ENCODE measurements at regions not wholly inside any gene's neighbourhood (a gene's known extent, or its start where the extent isn't known, plus 50 kb on each side); places are given as distances from the start of the nearest gene placed in this dataset.

- TF ChIP-seq CTCF (IDR thresholded peaks at IDR 0.05; ENCODE audit: low read length, missing control alignments): no peak
- peak; percentile 39 for DNase-seq (ENCODE audit: low read depth)
- no peak overlapping the region for H3K4me3 ChIP-seq (replicated peaks; ENCODE audit: low read depth, low read length)
Observed at GRCh38 chr1:72827278-72827677, 544.9 kb upstream of the NEGR1 start.

- no peak for DNase-seq (ENCODE audit: low read depth)
- H3K4me3 ChIP-seq (replicated peaks; ENCODE audit: low read depth, low read length): no peak overlapping the region
- TF ChIP-seq CTCF (IDR thresholded peaks at IDR 0.05; ENCODE audit: low read length, missing control alignments): no peak
Observed at GRCh38 chr1:72804541-72804940, 522.2 kb upstream of the NEGR1 start.

- TF ChIP-seq CTCF (IDR thresholded peaks at IDR 0.05; ENCODE audit: low read length, missing control alignments): no peak
- H3K4me3 ChIP-seq (replicated peaks; ENCODE audit: low read depth, low read length): no peak overlapping the region
- no peak for DNase-seq (ENCODE audit: low read depth)
Observed at GRCh38 chr1:72781038-72781437, 498.7 kb upstream of the NEGR1 start.

- no peak for DNase-seq (ENCODE audit: low read depth)
- no peak for TF ChIP-seq CTCF (IDR thresholded peaks at IDR 0.05; ENCODE audit: low read length, missing control alignments)
- no peak overlapping the region for H3K4me3 ChIP-seq (replicated peaks; ENCODE audit: low read depth, low read length)
Observed at GRCh38 chr1:72780212-72780611, 497.9 kb upstream of the NEGR1 start.

GRCh38 chr1:72777918-72778317 is 495.6 kb upstream of the NEGR1 start:
- no peak for TF ChIP-seq CTCF (IDR thresholded peaks at IDR 0.05; ENCODE audit: low read length, missing control alignments)
- DNase-seq (ENCODE audit: low read depth): peak; percentile 1

GRCh38 chr1:72763481-72763880 is 481.1 kb upstream of the NEGR1 start:
- no peak for DNase-seq (ENCODE audit: low read depth)
- H3K4me3 ChIP-seq (replicated peaks; ENCODE audit: low read depth, low read length): no peak overlapping the region
- no peak for TF ChIP-seq CTCF (IDR thresholded peaks at IDR 0.05; ENCODE audit: low read length, missing control alignments)

More at GRCh38 chr1:72777918-72778317, 495.6 kb upstream of the NEGR1 start:
- H3K4me3 ChIP-seq (replicated peaks; ENCODE audit: low read depth, low read length): no peak overlapping the region

- TF ChIP-seq CTCF (IDR thresholded peaks at IDR 0.05; ENCODE audit: low read length, missing control alignments): no peak
- DNase-seq (ENCODE audit: low read depth): no peak
Observed at GRCh38 chr1:72759486-72759885, 477.1 kb upstream of the NEGR1 start.

More at GRCh38 chr1:72759486-72759885, 477.1 kb upstream of the NEGR1 start:
- H3K4me3 ChIP-seq (replicated peaks; ENCODE audit: low read depth, low read length): no peak overlapping the region

Measured in fibroblast of pulmonary artery (primary cell).